NCI-H1105 treated with DMSO at 0.1 percent for 48 hours (cell line): ENCODE measurements at regions not wholly inside any gene's neighbourhood (a gene's known extent, or its start where the extent isn't known, plus 50 kb on each side); places are given as distances from the start of the nearest gene placed in this dataset.

Source experiments
- DNase-seq: peaks from one replicate; lab custom pipeline; 2025; lab: John Stamatoyannopoulos, UW

DNA sequence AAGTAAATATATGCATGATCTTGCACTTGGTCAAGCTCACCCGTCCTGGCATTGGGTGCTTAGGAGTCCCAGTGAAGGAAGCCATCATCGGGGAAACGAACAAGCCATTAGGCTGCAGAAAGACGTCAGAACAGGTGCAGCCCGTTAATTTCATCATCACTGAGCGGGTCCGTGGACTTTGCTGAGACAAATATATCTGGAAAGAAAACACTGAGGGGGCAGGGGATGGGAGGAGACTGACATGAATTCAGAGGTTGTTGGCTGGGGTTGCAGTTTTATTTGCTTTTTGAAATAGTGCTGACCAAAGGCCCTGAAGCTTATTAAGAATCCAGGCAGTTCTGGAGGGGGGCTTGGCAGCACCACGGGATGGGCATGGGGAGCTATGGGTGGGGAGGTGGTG, 207.2 kb downstream of the ENGASE start:
- DNase-seq, result no peak

DNA sequence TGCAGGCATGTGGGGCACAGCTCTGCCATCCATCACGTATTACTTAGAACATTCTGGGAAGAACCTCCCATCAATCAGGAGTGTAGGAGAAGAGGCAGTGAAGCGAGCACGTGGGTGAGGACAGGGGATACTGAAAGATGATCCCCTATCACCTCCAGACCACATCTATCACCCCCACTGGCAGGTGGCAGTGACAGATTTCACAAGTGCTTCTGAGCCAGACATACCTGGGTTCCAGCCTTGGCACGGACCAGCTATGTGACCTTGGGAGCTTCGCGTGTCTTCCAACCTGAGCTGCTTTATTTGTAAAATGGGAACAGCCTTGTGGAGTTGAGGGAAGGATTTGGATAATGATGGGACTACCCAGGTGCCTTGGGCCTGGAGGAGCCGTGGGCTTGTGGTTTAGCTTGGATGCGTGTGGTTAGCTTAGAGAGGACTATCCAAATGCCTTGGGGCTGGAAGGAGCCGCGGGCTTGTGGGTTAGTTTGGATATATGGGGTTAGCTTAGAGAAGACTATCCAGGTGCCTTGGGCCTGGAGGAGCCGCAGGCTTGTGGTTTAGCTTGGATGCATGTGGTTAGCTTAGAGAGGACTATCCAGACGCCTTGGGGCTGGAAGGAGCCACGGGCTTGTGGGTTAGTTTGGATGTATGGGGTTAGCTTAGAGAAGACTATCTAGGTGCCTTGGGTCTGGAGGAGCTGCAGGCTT, 206.4 kb downstream of the ENGASE start:
- no peak for DNase-seq

DNA sequence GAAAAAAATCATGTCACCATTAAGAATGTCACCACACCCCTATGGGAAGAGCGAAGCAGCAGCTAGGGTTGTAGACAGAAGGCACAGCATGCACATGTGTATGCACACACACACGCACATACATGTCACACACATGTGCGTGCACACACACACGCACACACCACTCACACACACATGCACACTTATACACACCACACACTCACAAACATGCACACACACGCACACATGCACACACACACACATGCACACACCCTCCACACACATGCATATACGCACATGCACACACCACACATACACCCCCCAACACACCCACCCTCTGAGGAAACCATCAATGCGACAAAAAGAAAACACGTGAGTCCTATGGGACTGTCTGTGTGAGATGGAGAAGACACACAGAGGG, 205.4 kb downstream of the ENGASE start:
- DNase-seq, result no peak

DNA sequence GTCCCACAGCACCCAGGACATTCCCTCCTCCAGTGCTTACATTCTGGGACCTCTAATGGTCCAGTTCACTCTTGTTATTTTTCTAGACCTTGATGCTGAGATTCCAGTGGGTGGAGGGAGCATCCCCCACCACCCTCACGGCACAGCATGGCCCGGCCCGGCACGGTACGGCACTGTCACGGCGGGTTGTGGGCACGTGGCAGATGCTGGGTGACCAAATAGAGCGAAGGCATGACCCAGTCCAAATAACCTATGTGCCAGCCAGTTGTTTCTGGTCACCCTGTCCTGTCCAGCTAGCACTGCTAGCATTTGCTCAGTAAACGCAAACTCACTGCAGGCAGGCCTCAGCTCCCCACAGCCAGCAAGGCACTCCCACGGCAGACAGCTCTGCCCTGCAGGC, 204.7 kb downstream of the ENGASE start:
- no peak for DNase-seq

DNA sequence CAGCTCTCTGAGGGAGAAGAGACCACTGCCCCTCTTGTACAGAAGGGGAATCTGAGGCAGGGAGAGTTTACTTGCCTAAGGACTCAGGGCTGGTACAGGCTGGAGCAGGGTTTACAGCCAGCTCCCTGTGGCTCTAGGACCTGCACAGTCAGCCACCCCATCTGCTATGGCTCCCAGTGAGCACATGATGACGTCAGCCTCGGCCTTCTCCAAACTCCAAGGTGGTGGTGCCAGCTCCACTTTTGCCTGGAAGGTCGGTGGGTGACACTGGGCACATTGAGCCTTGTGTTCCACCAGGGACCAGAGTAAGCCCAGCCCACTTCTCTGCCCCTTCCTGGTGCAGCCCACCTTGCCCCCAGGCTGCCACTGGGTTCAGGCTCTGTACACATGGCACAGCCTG, 202.2 kb downstream of the ENGASE start:
- DNase-seq, result no peak

DNA sequence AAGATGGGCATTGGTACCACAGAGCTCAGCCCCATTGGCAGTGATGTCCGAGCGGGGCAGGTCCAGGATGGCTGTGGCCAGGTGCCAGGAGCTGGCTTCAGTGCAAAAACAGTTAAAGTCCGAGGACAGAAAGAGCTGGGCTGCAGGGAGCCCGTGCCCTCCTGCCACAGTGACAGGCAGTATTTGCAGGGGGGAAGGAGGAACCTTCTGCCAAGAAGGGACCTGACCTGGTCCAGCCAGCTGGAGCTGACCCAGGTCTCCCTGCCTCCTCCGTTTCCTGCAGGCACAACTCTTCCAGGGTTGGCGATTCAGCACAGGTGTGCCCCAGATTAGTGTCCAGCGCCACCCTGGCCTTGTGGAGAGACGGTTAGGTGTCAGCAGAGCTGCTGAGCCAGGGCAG, 199.0 kb downstream of the ENGASE start:
- DNase-seq, result no peak

DNA sequence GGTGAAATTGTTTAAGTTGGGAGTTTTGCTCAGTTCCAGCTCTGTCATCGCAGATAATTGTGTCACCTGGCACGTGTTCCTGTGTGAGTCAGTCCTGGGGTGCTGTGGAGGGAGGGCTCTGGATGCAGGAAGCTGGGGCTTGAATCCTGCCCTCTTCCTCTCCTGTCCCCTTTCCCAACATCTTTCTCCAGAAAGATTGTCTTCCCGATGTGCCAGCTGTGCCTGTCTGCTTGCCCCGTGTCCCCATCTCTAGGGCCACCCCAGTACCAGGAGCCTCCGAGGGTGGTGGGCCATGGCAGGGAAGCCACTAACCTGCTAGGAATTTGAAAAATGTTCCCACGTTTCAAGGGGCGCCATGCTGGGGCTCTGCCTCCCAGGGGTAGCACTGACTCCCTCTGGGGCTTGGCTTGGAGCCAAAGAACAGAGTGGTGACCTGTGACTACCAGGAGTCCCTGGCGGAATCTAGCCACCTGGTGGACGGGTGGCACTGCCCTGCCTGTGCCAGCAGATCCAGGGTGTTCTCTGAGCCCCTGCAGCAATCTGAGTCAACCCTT, 198.1 kb downstream of the ENGASE start:
- DNase-seq, result peak; percentile 14

DNA sequence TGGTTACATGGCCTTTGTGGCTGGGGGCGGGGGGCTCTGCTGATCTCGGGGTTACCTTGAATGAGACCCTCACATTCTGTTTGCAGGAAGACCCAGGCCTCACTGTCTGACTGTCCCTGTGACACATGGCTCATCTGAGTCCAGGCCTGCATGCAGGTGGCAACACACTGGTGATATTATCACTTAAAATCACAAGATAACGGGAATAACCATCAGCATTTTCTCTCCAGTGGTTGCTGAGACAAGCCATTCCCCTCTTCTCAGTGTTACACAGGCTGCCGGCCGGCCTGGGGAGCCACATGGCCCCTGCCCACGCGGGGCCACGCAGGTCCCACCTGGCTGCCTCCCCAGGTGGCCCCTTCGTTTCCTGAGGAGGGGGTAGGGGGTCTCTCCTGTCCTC, 197.6 kb downstream of the ENGASE start:
- no peak for DNase-seq

DNA sequence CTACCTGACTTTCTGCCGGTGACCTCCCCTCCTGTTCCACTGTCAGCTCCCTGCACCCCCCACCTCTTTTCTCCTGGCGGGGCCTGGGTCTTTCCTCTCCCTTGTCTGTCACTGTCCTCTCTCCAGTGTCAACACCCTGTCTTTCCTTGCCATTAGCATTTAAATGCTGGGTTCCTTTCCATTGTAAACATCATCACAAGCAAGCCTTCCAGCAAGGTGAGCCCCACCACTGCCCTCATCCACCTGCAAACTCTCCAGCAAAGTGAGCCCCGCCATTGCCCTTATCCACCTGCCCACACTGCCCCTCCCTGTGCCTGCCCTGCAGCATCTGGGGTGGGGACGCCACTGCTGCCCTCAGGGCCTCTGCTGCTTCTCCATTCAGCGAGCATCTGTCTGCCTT, 195.0 kb downstream of the ENGASE start:
- no peak for DNase-seq

DNA sequence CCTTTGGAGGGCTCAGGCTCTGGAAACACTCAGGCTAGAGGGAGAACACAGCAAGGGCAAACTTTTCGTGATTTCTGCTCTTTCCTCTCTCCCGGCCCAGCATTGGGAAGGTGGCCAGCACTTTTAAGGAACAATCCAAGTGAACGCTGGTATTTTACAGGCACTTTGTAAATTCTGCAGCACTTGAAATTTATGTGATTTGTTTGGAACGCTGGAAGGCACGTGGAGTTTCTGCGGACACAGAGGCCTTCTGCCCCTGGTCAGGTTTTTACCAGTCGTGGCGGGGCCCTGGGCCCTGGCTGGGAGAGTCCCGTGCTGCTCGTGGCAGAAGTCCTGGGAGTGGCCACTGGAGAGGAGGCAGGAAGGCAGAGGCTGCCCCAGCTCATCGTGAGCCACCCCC, 188.6 kb downstream of the ENGASE start:
- no peak for DNase-seq

DNA sequence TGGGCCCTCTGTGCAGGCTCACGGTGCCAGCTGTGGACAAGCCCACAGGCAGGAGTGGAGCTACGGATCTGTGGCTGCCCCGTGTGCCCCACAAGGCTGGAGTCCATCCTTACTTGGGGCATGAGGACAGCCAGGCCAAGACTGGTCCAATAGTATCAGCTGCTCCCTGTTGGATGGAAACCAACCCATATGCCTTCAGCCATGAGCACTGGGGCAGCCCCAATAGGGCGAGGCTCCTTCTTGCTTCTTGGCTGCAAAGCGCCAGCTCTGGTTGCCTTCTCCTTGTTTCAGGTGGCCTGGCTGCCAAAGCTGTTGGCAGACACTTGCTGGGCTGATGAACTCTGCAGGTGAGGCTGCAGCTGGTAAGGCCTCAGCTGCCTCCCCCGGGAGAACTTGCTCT, 188.0 kb downstream of the ENGASE start:
- DNase-seq, result no peak

DNA sequence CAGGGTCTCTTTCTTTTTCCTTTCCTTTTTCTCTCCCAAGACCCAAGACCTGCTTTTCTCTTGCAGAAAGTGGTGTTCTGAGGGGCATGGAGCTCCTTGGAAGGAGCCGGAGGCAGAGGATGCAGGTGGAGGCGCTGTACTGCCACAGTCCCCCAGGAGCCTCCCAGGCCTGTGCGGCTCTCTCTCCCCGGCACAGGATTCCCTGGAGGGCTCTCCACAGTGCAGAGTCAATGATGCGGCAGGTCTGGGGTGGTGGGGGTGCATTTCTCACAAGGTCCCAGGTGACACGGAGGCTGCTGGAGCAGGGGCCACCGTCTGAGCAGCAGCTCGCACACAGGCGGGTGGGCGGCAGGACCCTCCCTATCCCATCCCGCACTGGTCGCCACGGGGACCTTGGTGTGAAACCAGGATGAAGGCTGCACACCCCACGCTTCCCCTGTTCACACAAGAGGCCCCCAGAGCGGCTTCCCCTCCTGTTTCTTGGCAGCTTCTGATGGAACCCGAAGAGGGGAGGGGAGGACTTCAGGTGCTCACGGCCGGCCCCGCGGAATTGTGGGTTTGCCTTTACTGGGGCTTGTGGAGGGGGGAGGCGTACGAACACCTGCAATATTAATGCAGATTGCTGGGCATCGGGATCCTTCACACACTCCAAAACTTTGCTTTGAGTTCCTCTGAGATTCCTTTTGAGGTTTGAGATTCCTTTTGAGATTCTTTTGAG, 186.9 kb downstream of the ENGASE start:
- no peak for DNase-seq

DNA sequence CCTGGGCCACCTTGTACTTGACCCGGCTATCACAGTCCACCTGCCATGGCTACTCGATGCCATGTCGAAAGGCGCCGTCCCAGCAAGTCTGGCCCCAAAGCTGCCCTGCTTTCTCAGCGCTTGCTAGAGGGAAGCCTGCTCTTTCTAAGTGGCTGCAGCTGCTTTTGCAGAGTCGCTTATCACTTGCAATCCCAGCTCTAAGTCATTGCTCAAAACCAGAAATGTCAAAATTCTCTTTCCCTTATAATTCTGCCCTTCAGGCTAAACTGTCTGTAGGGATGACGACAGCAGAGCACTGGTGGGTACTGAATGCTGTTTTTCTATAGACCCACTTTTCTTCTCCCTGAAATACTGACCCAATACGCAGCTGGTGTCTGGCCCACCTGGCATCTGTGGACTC, 184.2 kb downstream of the ENGASE start:
- DNase-seq, result no peak

DNA sequence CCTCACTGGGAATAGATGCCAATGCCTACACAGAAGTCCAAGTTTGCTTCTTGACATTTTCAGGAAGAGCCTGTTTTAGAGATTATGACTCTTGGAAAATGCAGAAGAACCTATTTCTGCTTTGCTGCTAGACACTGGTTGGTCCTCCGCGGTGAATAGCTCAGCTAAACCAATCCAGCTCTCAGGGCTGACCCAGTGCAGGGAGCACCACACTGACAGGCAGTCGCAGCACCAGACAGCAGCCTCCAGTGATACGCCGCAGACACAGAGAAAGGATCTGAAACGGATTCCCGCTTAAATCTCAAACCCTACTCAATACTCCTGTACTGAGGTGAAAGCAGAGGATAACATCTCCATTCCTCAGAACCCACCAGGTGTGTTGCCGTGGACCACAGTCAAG, 183.4 kb downstream of the ENGASE start:
- no peak for DNase-seq

DNA sequence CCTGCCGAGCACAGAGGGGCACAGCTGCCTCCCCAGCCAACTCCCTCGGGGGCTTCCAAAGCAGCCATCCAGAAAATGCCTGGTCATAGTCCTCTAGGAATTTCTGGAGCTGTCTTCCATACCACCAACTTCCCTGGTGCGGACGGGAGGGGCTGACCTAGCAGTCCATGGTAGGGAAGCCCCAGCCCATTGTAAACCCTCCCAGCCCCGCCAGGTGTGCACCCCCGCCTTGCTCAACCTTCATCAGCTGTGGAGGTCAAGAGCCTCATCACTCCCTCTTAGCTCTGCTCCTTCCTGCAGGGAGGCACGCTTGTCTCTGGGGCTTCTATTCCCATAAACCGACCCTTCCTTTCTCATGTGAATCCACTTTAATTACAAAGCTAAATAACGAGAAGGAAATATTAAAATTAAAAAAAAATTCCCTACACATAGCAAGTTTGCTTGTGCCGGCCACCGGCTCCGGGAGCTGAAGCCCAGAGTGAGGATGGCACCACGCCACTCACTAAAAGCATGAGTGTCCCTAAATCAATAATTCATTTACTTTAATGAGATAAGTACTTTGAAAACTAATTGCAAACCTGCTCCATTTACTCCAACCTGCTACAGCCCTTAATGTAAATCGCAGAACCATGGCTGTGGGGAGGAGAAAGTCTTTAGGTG, 181.4 kb downstream of the ENGASE start:
- peak; percentile 33 for DNase-seq

DNA sequence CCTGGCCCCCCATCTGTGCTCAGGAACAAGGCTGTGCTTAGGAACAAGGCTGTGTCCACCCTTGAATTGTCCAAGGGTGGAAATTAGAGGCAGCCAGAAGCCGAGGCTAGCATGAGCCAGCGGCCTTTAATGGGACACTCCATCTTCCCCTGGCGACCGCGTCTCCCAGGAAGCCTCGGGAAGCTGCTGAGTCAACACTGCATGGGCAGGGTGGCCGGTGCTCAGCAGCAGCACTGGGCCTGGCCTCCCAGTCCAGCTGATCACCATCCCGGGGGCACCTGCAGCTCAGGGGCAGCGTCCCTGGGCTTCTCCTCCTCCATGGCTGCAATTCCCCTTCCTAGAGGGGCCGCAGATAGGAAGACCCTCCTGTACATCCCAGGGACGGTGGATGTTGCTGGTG, 180.8 kb downstream of the ENGASE start:
- DNase-seq, result no peak

DNA sequence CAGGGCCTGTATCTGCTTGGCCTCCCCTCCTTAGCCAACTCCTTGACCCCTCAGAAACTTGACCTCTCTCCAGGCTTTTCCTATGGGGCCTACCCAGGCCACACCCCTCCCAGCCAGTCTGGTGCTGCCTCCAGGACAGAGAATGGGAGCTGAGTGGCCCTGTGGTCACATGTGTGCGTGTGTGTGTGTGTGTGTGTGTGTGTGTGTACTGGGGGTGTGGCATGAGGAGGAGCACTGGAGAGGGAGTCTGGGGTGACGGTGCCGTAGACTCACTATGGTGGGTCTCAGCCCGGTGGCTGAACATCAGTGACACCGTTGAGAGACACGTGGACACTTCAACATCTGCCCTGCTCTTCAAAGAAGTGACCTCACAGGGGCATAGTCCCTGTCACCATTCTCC, 180.4 kb downstream of the ENGASE start:
- no peak for DNase-seq

DNA sequence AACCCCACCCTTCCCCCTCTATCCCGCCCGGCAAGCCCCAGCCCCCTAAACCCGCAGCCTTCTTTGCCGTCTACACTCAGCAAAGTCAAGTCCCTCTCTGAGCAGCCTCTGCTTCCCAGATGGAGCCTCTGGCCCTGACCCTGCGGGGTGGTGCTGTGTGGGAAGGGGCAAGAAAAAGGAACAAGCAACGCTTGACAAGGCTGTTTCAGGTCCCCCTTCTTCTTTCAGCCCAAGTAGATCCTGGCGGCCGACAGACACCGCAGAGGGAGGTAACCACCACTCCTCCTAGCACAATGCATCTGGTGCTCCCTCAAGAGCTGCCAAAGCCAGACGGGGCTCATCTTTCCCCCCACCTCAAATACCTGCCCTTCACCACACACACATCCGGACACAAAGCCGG, 178.3 kb downstream of the ENGASE start:
- DNase-seq, result no peak

DNA sequence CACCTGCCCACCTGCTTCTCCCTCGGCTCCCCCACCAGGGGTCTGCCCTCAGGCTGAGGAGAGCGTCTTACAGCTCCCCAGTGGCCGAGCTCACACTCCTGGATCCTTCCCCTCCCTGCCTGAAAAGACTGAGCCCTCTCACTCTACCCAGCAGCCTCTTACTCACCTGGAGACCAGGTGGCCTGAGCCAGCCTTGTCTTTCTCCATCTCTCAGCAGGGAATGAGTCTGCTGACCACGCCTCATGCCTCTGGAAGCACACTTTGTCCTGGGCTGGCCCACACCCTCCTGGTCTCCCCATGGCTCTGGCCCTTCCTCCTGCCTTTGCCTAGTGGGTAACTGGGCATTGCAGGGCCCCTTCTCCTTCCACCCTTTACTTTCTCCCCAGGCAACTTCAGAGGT, 177.2 kb downstream of the ENGASE start:
- no peak for DNase-seq

DNA sequence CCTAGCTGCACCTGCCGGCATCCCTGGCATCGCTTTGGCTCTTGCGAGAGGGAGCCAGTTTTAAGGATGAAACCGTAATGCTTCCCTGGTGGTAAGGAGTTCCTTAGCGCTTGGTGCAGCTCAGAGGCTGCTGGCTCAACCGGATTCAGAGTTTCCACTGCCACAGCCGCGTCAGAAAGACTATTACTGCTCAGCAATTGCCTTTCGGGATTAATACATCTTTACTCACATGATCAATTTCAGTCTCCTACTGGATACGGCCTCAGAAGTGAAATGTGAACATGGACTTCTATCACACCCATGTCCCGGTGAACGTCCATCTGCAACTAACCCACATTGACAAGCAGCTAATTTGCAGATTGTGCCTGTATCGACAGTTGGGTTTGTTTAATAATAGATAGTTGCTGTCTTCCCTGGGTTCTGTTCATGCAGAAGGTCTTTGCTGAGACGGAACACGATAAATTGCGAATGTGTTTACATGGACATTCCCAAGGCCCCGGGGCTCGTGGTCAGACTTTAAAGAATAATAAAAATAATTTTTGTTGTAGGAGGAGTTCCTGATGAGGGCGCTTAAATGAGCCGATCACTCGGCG, 175.4 kb downstream of the ENGASE start:
- no peak for DNase-seq

DNA sequence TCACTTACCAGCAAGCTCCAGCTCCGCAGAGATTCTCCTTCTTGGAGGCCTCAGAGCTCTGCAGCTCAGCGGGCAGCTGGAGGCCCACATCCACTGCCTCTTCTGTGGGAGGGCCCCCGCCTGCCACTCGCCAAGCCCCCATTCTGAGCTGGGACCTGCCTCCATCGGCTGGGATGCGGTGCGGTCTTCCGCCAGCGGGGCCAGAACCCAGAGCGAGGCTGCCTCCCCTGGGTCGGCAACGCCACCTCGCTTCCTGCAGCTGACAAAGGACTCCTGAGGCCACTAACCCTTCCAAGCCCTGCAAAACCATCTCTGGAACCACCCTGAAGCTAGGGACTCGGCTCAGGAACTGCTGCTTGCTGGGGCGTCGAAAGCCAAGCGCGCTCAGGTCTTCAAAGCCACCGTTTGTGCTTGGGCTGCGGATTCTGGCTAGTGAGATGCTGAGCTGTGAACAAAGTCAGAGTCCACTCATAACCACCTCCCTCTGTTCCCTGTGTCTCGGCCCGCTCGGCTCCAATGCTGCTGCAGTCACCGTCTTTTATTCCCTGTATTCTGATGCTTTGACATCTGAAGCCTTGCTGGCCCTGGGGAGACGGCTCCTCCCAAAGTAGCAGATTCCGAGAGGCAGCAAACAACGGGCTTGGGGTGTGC, 174.3 kb downstream of the ENGASE start:
- DNase-seq, result no peak
